HCT116 (cell line): ENCODE measurements at regions not wholly inside any gene's neighbourhood (a gene's known extent, or its start where the extent isn't known, plus 50 kb on each side); places are given as distances from the start of the nearest gene placed in this dataset.

Source experiments
- ATAC-seq: fragments of 200-7000 bp; cut with Tn5 transposase; 2 replicates; pipeline ENCODE4 v1.9.1; 2020; ENCODE audit warnings: mild to moderate bottlenecking, moderate library complexity
- BruUV-seq: library from RNA; stranded (reverse); fragments of 400-500 nt; replicated peaks from 2 replicates; lab custom pipeline; 2021; lab: Mats Ljungman, UMichigan
- CTCF ChIA-PET: fragments of 300-600 bp; sonication (Branson Sonifier 250); formaldehyde crosslinking; loops from one replicate; lab custom pipeline; 2021; ENCODE audit warnings: antibody characterized with exemption; lab: Charles Lee
- POLR2A ChIA-PET: fragments of 300-600, 350-600 bp; sonication (Branson Sonifier 250); formaldehyde crosslinking; loops from one replicate; lab custom pipeline; 2021; ENCODE audit warnings: antibody characterized with exemption; lab: Charles Lee
- RAD21 ChIA-PET, 2 experiments: fragments of 300-600 bp; sonication (Branson Sonifier 250); formaldehyde crosslinking; loops; one replicate each; lab custom pipeline; 2023; ENCODE audit warnings: low total read pairs in 2 of 2; ENCODE audit not compliant: uncharacterized antibody in 2 of 2, unreplicated experiment in 2 of 2, low non-redundant PET in 1 of 2; lab: Charles Lee
- DNase-seq: peaks from one replicate; pipeline ENCODE4 v3.0.0-alpha.2; 2010; ENCODE audit warnings: low read depth, low spot score
- H2AFZ ChIP-seq: fragments of 200-600 bp; shearing (Covaris generic), sonication (generic); 2 replicates; pipeline ENCODE4 v1.6.1; 2017; ENCODE audit warnings: low read depth, mixed run types, mixed read lengths, antibody characterized with exemption, low read length; ENCODE audit not compliant: poor library complexity, severe bottlenecking
- H3K27ac ChIP-seq: 2 replicates; pipeline ENCODE4 v1.5.1; 2012; ENCODE audit warnings: low read depth, low read length
- H3K27me3 ChIP-seq: fragments of 200-600 bp; sonication (generic); 2 replicates; pipeline ENCODE4 v1.6.1; 2016; ENCODE audit warnings: mixed run types, low read length, mixed read lengths; ENCODE audit not compliant: insufficient read depth
- H3K36me3 ChIP-seq, 2 experiments: fragments of 200-500 bp in 1 of 2; fragments of 200-600 bp in 1 of 2; sonication (Bioruptor generic) in 1 of 2; sonication (generic) in 1 of 2; 2 replicates each; pipeline versions ENCODE4 v1.5.1 to v1.6.1; 2014 to 2016; ENCODE audit warnings: low read length in 2 of 2, inconsistent platforms in 1 of 2, mixed read lengths in 1 of 2, mixed run types in 1 of 2; ENCODE audit not compliant: insufficient read depth in 2 of 2, control insufficient read depth in 1 of 2
- H3K4me1 ChIP-seq, 2 experiments: fragments of 200-600 bp in 1 of 2; sonication (generic) in 1 of 2; 2 replicates each; pipeline versions ENCODE4 v1.5.1 to v1.6.1; 2012 to 2017; ENCODE audit warnings: low read length in 2 of 2, inconsistent platforms in 1 of 2, mild to moderate bottlenecking in 1 of 2, mixed read lengths in 1 of 2, mixed run types in 1 of 2, moderate library complexity in 1 of 2; ENCODE audit not compliant: insufficient read depth in 2 of 2, control insufficient read depth in 1 of 2
- H3K4me2 ChIP-seq: fragments of 200-600 bp; sonication (generic); 2 replicates; pipeline ENCODE4 v1.6.1; 2017; ENCODE audit warnings: mixed run types, low read length, mixed read lengths
- H3K4me3 ChIP-seq, 2 experiments: fragments of 200-600 bp in 1 of 2; sonication (generic) in 1 of 2; replicated peaks in 1 of 2; 2 replicates each; pipeline ENCODE4 v1.5.1; 2011 to 2016; ENCODE audit warnings: low read length in 2 of 2, control low read depth in 1 of 2, low read depth in 1 of 2, mild to moderate bottlenecking in 1 of 2, mixed read lengths in 1 of 2, mixed run types in 1 of 2
- H3K79me2 ChIP-seq: fragments of 200-600 bp; sonication (generic); 2 replicates; pipeline ENCODE4 v1.6.1; 2017; ENCODE audit warnings: mild to moderate bottlenecking, mixed run types, low read length, moderate library complexity, mixed read lengths; ENCODE audit not compliant: insufficient read depth
- H3K9ac ChIP-seq: fragments of 200-600 bp; sonication (generic); 2 replicates; pipeline ENCODE4 v1.6.1; 2016; ENCODE audit warnings: low read length, mixed read lengths
- H3K9me2 ChIP-seq: fragments of 200-600 bp; sonication (generic), shearing (Covaris generic); 2 replicates; pipeline ENCODE4 v1.6.1; 2017; ENCODE audit warnings: mixed run types, mild to moderate bottlenecking, moderate library complexity; ENCODE audit not compliant: insufficient read depth
- H3K9me3 ChIP-seq, 2 experiments: fragments of 200-500 bp in 1 of 2; fragments of 200-600 bp in 1 of 2; sonication (Bioruptor generic) in 1 of 2; sonication (generic) in 1 of 2; 2 replicates each; pipeline ENCODE4 v1.6.1; 2014 to 2017; ENCODE audit warnings: low read length in 2 of 2, mixed read lengths in 2 of 2, inconsistent platforms in 1 of 2, low read depth in 1 of 2, mild to moderate bottlenecking in 1 of 2, mixed run types in 1 of 2, moderate library complexity in 1 of 2; ENCODE audit not compliant: control insufficient read depth in 1 of 2, insufficient read depth in 1 of 2
- H4K20me1 ChIP-seq: fragments of 200-600 bp; sonication (generic), shearing (Covaris generic); 2 replicates; pipeline ENCODE4 v1.6.1; 2017; ENCODE audit warnings: mixed run types, mild to moderate bottlenecking, moderate library complexity; ENCODE audit not compliant: insufficient read depth
- ATF3 ChIP-seq: IDR thresholded peaks from 2 replicates; pipeline ENCODE4 v1.6.1; 2012
- CBX3 ChIP-seq: IDR thresholded peaks from 2 replicates; pipeline ENCODE4 v1.6.1; 2012; ENCODE audit warnings: low read depth
- CEBPB ChIP-seq: IDR thresholded peaks from 2 replicates; pipeline ENCODE4 v1.6.1; 2012; ENCODE audit warnings: low read depth
- EGR1 ChIP-seq: IDR thresholded peaks from 2 replicates; pipeline ENCODE4 v1.6.1; 2012; ENCODE audit warnings: low read depth
- EZH2phosphoT487 ChIP-seq: fragments of 200-600 bp; IDR thresholded peaks from 2 replicates; pipeline ENCODE4 v1.6.1; 2018; ENCODE audit warnings: antibody characterized with exemption, borderline replicate concordance
- FOSL1 ChIP-seq: IDR thresholded peaks from 2 replicates; pipeline ENCODE4 v1.6.1; 2012; ENCODE audit warnings: low read depth
- JUND ChIP-seq: IDR thresholded peaks from 2 replicates; pipeline ENCODE4 v1.6.1; 2012
- POLR2A ChIP-seq: IDR thresholded peaks from 2 replicates; pipeline ENCODE4 v1.7.0; 2011; ENCODE audit warnings: borderline replicate concordance; ENCODE audit not compliant: insufficient read depth, insufficient read length; ENCODE audit errors: extremely low read depth
- POLR2AphosphoS5 ChIP-seq: IDR thresholded peaks from 2 replicates; pipeline ENCODE4 v1.6.1; 2011; ENCODE audit warnings: mild to moderate bottlenecking, low read depth, low read length, moderate library complexity
- RAD21 ChIP-seq: IDR thresholded peaks from 2 replicates; pipeline ENCODE4 v1.6.1; 2012; ENCODE audit warnings: low read depth, mild to moderate bottlenecking
- REST ChIP-seq: IDR thresholded peaks from 2 replicates; pipeline ENCODE4 v1.6.1; 2012; ENCODE audit warnings: low read depth
- SIN3A ChIP-seq: IDR thresholded peaks from 2 replicates; pipeline ENCODE4 v1.6.1; 2012; ENCODE audit warnings: low read depth
- SP1 ChIP-seq: IDR thresholded peaks from 2 replicates; pipeline ENCODE4 v1.6.1; 2012; ENCODE audit warnings: low read depth
- TCF7L2 ChIP-seq: IDR thresholded peaks from 2 replicates; pipeline ENCODE4 v1.7.0; 2011; ENCODE audit warnings: borderline replicate concordance, inconsistent platforms; ENCODE audit not compliant: insufficient read depth, insufficient read length; ENCODE audit errors: extremely low read depth
- YY1 ChIP-seq: IDR thresholded peaks from 2 replicates; pipeline ENCODE4 v1.6.1; 2011; ENCODE audit warnings: low read length, low read depth, moderate library complexity, mild to moderate bottlenecking; ENCODE audit not compliant: insufficient replicate concordance; ENCODE audit errors: extremely low read depth
- ZFX ChIP-seq: fragments of 450-650 bp; IDR thresholded peaks from 2 replicates; pipeline ENCODE4 v1.6.1; 2017
- ZNF274 ChIP-seq: fragments of 200-500 bp; sonication (Bioruptor generic); IDR thresholded peaks from 2 replicates; pipeline ENCODE4 v1.6.1; 2014; ENCODE audit warnings: mild to moderate bottlenecking, low read depth, low read length, inconsistent platforms
- intact Hi-C: fragments of 100-400 bp; cut with micrococcal nuclease; formaldehyde crosslinking; loops from 2 replicates; pipeline ENCODE4 v1.10.0; 2022

GRCh38 chr18:57297306-57297705 lies 55.1 kb upstream of the ST8SIA3 start:
- Histone ChIP-seq H3K9me3 (no peaks in the 10 kb centered on the region), H3K9me2 (no peaks in the 10 kb centered on the region), H3K4me3 (no peak overlapping the region), H3K9ac (no peak overlapping the region), H3K27me3 (peaks cover 46% of the 10 kb centered on the region), H3K79me2 (no peaks in the 10 kb centered on the region), H4K20me1 (no peaks in the 10 kb centered on the region; the same call in 1 of the 2 replicates), H3K4me1 (no peaks in the 10 kb centered on the region), H2AFZ (no peak overlapping the region), H3K4me2 (no peak overlapping the region), H3K36me3 (no peaks in the 10 kb centered on the region), H3K27ac (no peak overlapping the region)
- ChIA-PET CTCF (no interaction called here), RAD21 (no interaction called here), POLR2A (no interaction called here)
- no TSS peak for BruUV-seq
- intact Hi-C loops: no loop called here
- DNase-seq (no peak), ATAC-seq (no peak)
- TF ChIP-seq POLR2A: no peak
- TF ChIP-seq EGR1: no peak
- TF ChIP-seq SP1: no peak
- no peak for TF ChIP-seq ATF3
- TF ChIP-seq ZNF274: no peak
- no peak for TF ChIP-seq YY1
- TF ChIP-seq CEBPB: no peak
- no peak for TF ChIP-seq EZH2phosphoT487
- no peak for TF ChIP-seq TCF7L2
- no peak for TF ChIP-seq RAD21
- TF ChIP-seq POLR2AphosphoS5: no peak
- no peak for TF ChIP-seq SIN3A
- no peak for TF ChIP-seq ZFX
- no peak for TF ChIP-seq FOSL1
- no peak for TF ChIP-seq JUND
- no peak for TF ChIP-seq REST
- TF ChIP-seq CBX3: no peak
